ENCODE measurements at regions not wholly inside any gene's neighbourhood (a gene's known extent, or its start where the extent isn't known, plus 50 kb on each side); places are given as distances from the start of the nearest gene placed in this dataset.

DNA sequence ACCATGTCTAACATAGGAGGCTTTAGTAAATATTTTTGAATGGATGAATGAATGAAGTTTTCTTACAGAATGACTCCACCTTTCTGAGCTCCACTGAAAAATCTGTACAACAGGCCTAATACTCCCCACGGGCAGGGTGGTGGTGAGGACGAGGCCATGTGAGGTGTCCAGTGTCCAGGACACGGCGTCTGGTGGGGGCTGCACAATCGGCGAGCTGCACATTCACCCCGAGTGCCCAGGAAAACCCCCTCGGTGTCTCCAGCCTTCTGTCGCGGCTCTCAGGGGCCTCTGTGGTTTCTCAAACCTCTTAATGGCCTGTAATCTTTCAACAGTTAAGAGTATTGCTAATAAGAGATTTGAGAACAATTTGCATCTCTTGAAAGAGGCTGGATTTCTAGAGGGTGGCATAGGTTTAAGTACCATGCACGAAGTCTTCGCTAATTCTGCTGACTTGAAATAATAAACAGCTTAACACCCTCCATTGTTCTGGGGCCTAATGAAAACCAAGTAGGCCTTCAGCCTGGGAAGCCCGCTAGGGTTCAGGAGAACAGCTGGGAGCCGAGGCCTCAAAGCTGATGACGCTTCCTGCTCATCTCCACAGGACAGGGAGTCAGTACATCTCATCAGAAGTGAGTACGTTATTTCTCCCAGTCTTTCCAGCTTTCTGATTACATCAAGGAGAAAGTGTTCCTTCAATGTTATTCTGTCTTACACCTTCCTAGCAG lies 304.6 kb upstream of the FOXF1 start:
- TF ChIP-seq CTCF (IDR thresholded peaks at IDR 0.05) (no peak), POLR2AphosphoS5 (IDR thresholded peaks at IDR 0.05; ENCODE audit: low read depth, low read length) (no peak), TCF7L2 (IDR thresholded peaks at IDR 0.05; ENCODE audit: low read depth, low read length) (no peak), REST (IDR thresholded peaks at IDR 0.05; ENCODE audit: insufficient read depth in 1 of 2, low read depth in 2 of 2, low read length in 1 of 2) (no peak), SIN3A (IDR thresholded peaks at IDR 0.05; ENCODE audit: borderline replicate concordance, insufficient read depth, low read depth, low read length) (no peak)

All from Panc1 (cell line).